ENCODE measurements at regions not wholly inside any gene's neighbourhood (a gene's known extent, or its start where the extent isn't known, plus 50 kb on each side); places are given as distances from the start of the nearest gene placed in this dataset.

DNA sequence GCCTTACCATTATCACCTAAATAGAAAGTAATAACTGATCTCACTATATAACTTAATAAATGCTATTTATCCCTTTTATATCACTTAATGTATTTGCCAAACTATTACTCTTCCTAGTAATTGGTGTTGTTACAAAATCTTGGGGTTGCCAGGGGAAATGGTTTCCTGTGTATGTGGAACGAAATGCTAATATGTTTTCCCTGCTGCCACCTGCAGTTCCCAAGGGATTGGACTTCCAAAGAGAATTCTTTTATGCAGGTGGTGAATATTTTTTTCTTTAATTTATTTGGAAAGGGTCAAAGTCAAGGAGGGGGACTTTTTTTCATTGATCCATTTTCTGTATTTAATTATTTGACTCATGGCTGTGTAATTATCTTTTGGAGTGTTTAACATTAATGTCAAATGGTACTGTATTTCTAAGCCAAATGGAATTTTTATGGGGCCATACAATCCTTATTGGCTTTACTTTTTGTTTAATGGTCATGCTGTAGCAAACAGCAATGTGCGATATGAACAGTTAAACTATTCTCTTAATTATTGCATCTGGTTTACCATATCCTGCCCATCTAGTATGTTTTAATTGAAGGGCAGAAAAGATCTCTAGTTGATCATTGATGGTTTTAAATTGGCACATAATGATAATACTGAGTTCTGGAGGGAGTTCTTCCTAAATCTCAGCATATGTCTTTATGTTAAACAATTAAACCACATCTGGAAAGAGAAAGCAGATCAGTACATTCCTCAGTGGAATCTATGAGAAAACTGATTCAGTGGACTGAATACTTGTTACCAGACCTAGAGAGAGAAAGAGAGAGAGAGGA is 486.3 kb downstream of the TTLL7 start:
- TF ChIP-seq, protein P1, sequence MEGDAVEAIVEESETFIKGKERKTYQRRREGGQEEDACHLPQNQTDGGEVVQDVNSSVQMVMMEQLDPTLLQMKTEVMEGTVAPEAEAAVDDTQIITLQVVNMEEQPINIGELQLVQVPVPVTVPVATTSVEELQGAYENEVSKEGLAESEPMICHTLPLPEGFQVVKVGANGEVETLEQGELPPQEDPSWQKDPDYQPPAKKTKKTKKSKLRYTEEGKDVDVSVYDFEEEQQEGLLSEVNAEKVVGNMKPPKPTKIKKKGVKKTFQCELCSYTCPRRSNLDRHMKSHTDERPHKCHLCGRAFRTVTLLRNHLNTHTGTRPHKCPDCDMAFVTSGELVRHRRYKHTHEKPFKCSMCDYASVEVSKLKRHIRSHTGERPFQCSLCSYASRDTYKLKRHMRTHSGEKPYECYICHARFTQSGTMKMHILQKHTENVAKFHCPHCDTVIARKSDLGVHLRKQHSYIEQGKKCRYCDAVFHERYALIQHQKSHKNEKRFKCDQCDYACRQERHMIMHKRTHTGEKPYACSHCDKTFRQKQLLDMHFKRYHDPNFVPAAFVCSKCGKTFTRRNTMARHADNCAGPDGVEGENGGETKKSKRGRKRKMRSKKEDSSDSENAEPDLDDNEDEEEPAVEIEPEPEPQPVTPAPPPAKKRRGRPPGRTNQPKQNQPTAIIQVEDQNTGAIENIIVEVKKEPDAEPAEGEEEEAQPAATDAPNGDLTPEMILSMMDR (IDR thresholded peaks at IDR 0.05; ENCODE audit: low read depth, low read length, poor library complexity, severe bottlenecking), result no peak
- TF ChIP-seq EZH2phosphoT487 (IDR thresholded peaks at IDR 0.05; ENCODE audit: borderline replicate concordance, low read length), result no peak
